ENCODE measurements at regions not wholly inside any gene's neighbourhood (a gene's known extent, or its start where the extent isn't known, plus 50 kb on each side); places are given as distances from the start of the nearest gene placed in this dataset.

- ChIA-PET RAD21 (ENCODE audit: unreplicated experiment) (no interaction called here), SMC1A (ENCODE audit: uncharacterized antibody, unreplicated experiment) (no interaction called here), POLR2A (no interaction called here), CTCF (interaction anchor here (0.7 kb wide), 1 partner anchor 44 kb away, joined by 3 read pairs; no protein-coding TSS in a partner anchor)
- no peaks in the 10 kb centered on the region for H3K27me3 ChIP-seq (replicated peaks in 1 of 2; ENCODE audit: control insufficient read depth in 2 of 2, insufficient read depth in 2 of 2, low read length in 1 of 2)
- H3K36me3 ChIP-seq (ENCODE audit: control insufficient read depth in 2 of 2, insufficient read depth in 2 of 2, low read length in 1 of 2), result no peaks in the 10 kb centered on the region
- ATAC-seq (no peak), DNase-seq (ENCODE audit: low read depth, low spot score) (no peak), FAIRE-seq (no peak)
- no peaks in the 10 kb centered on the region for H4K20me1 ChIP-seq (ENCODE audit: control insufficient read depth, insufficient read depth)
- no peaks in the 10 kb centered on the region for H3K4me1 ChIP-seq (ENCODE audit: control insufficient read depth, insufficient read depth, low read length)
- H3K9ac ChIP-seq (ENCODE audit: control insufficient read depth, insufficient read depth, low read length), result no peak overlapping the region
- H3K79me2 ChIP-seq (ENCODE audit: control insufficient read depth, insufficient read depth, low read length), result no peaks in the 10 kb centered on the region
- no peak overlapping the region for H3K4me3 ChIP-seq
- intact Hi-C loops (cut with micrococcal nuclease; ENCODE audit: unreplicated experiment), result no loop called here
- in situ Hi-C loops (cut with MboI), result no loop called here
- no peak overlapping the region for H2AFZ ChIP-seq (ENCODE audit: control insufficient read depth, low read depth, low read length)
- H3K27ac ChIP-seq (ENCODE audit: control insufficient read depth, insufficient read depth), result no peak overlapping the region
- no peak overlapping the region for H3K4me2 ChIP-seq (ENCODE audit: control insufficient read depth, insufficient read depth)
- no peaks in the 10 kb centered on the region for H3K9me3 ChIP-seq (replicated peaks; ENCODE audit: control insufficient read depth, insufficient read depth, low read length)
- BruUV-seq (replicated peaks), result no TSS peak
- TF ChIP-seq NBN (IDR thresholded peaks at IDR 0.05) (no peak), BACH1 (IDR thresholded peaks at IDR 0.05; ENCODE audit: borderline replicate concordance) (no peak), CBX5 (IDR thresholded peaks at IDR 0.05; ENCODE audit: low read depth) (no peak), JUNB (IDR thresholded peaks at IDR 0.05) (no peak), FOS (IDR thresholded peaks at IDR 0.05; ENCODE audit: borderline replicate concordance, extremely low read depth, insufficient read length) (no peak), TCF12 (IDR thresholded peaks at IDR 0.05; ENCODE audit: low read depth, low read length) (no peak), ZNF592 (IDR thresholded peaks at IDR 0.05) (no peak), MAX (IDR thresholded peaks at IDR 0.05; ENCODE audit: low read depth, low read length) (no peak), REST (IDR thresholded peaks at IDR 0.05; ENCODE audit: low read depth, low read length) (no peak), BHLHE40 (IDR thresholded peaks at IDR 0.05; ENCODE audit: borderline replicate concordance in 1 of 2, low read depth in 2 of 2, low read length in 1 of 2) (no peak), ZBTB33 (IDR thresholded peaks at IDR 0.05) (no peak)
- TF ChIP-seq, protein P1, sequence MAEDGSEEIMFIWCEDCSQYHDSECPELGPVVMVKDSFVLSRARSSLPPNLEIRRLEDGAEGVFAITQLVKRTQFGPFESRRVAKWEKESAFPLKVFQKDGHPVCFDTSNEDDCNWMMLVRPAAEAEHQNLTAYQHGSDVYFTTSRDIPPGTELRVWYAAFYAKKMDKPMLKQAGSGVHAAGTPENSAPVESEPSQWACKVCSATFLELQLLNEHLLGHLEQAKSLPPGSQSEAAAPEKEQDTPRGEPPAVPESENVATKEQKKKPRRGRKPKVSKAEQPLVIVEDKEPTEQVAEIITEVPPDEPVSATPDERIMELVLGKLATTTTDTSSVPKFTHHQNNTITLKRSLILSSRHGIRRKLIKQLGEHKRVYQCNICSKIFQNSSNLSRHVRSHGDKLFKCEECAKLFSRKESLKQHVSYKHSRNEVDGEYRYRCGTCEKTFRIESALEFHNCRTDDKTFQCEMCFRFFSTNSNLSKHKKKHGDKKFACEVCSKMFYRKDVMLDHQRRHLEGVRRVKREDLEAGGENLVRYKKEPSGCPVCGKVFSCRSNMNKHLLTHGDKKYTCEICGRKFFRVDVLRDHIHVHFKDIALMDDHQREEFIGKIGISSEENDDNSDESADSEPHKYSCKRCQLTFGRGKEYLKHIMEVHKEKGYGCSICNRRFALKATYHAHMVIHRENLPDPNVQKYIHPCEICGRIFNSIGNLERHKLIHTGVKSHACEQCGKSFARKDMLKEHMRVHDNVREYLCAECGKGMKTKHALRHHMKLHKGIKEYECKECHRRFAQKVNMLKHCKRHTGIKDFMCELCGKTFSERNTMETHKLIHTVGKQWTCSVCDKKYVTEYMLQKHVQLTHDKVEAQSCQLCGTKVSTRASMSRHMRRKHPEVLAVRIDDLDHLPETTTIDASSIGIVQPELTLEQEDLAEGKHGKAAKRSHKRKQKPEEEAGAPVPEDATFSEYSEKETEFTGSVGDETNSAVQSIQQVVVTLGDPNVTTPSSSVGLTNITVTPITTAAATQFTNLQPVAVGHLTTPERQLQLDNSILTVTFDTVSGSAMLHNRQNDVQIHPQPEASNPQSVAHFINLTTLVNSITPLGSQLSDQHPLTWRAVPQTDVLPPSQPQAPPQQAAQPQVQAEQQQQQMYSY (CRISPR knock-in tag; IDR thresholded peaks at IDR 0.05), result no peak
These were observed 608.1 kb downstream of the TENT5A start for GRCh38 chr6:81144346-81144745.
